H1 (cell line): ENCODE measurements at regions not wholly inside any gene's neighbourhood (a gene's known extent, or its start where the extent isn't known, plus 50 kb on each side); places are given as distances from the start of the nearest gene placed in this dataset.

Experiments used
- CTCF ChIP-seq, 3 experiments: IDR thresholded peaks; 1 replicate in 2 of 3; 2 replicates in 1 of 3; pipeline versions ENCODE4 v1.5.1 to v1.6.1; 2011; ENCODE audit warnings: low read length in 3 of 3, mild to moderate bottlenecking in 3 of 3, inconsistent platforms in 2 of 3, low read depth in 1 of 3, moderate library complexity in 1 of 3; ENCODE audit not compliant: insufficient read depth in 1 of 3; ENCODE audit errors: control extremely low read depth in 1 of 3
- SAP30 ChIP-seq: fragments of 300-600 bp; sonication (generic); IDR thresholded peaks from 2 replicates; pipeline ENCODE4 v1.7.1; 2012; ENCODE audit warnings: low read length, moderate library complexity, mild to moderate bottlenecking, inconsistent platforms; ENCODE audit not compliant: insufficient read depth, insufficient replicate concordance

- TF ChIP-seq CTCF (IDR thresholded peaks at IDR 0.05; ENCODE audit: control extremely low read depth in 1 of 3, insufficient read depth in 1 of 3, low read depth in 1 of 3, low read length in 3 of 3) (no peak), SAP30 (no peak)
Measured at GRCh38 chr11:28699701-28700100, 591.5 kb downstream of the METTL15 start (continued).
